HCT116 (cell line): ENCODE measurements at regions not wholly inside any gene's neighbourhood (a gene's known extent, or its start where the extent isn't known, plus 50 kb on each side); places are given as distances from the start of the nearest gene placed in this dataset.

ENCODE experiments used
- ATAC-seq: fragments of 200-7000 bp; cut with Tn5 transposase; 2 replicates; pipeline ENCODE4 v1.9.1; 2020; ENCODE audit warnings: mild to moderate bottlenecking, moderate library complexity
- BruUV-seq: library from RNA; stranded (reverse); fragments of 400-500 nt; replicated peaks from 2 replicates; lab custom pipeline; 2021; lab: Mats Ljungman, UMichigan
- CTCF ChIA-PET: fragments of 300-600 bp; sonication (Branson Sonifier 250); formaldehyde crosslinking; loops from one replicate; lab custom pipeline; 2021; ENCODE audit warnings: antibody characterized with exemption; lab: Charles Lee
- POLR2A ChIA-PET: fragments of 300-600, 350-600 bp; sonication (Branson Sonifier 250); formaldehyde crosslinking; loops from one replicate; lab custom pipeline; 2021; ENCODE audit warnings: antibody characterized with exemption; lab: Charles Lee
- RAD21 ChIA-PET, 2 experiments: fragments of 300-600 bp; sonication (Branson Sonifier 250); formaldehyde crosslinking; loops; one replicate each; lab custom pipeline; 2023; ENCODE audit warnings: low total read pairs in 2 of 2; ENCODE audit not compliant: uncharacterized antibody in 2 of 2, unreplicated experiment in 2 of 2, low non-redundant PET in 1 of 2; lab: Charles Lee
- DNase-seq: peaks from one replicate; pipeline ENCODE4 v3.0.0-alpha.2; 2010; ENCODE audit warnings: low read depth, low spot score
- H2AFZ ChIP-seq: fragments of 200-600 bp; shearing (Covaris generic), sonication (generic); 2 replicates; pipeline ENCODE4 v1.6.1; 2017; ENCODE audit warnings: low read depth, mixed run types, mixed read lengths, antibody characterized with exemption, low read length; ENCODE audit not compliant: poor library complexity, severe bottlenecking
- H3K27ac ChIP-seq: 2 replicates; pipeline ENCODE4 v1.5.1; 2012; ENCODE audit warnings: low read depth, low read length
- H3K27me3 ChIP-seq: fragments of 200-600 bp; sonication (generic); 2 replicates; pipeline ENCODE4 v1.6.1; 2016; ENCODE audit warnings: mixed run types, low read length, mixed read lengths; ENCODE audit not compliant: insufficient read depth
- H3K36me3 ChIP-seq, 2 experiments: fragments of 200-500 bp in 1 of 2; fragments of 200-600 bp in 1 of 2; sonication (Bioruptor generic) in 1 of 2; sonication (generic) in 1 of 2; 2 replicates each; pipeline versions ENCODE4 v1.5.1 to v1.6.1; 2014 to 2016; ENCODE audit warnings: low read length in 2 of 2, inconsistent platforms in 1 of 2, mixed read lengths in 1 of 2, mixed run types in 1 of 2; ENCODE audit not compliant: insufficient read depth in 2 of 2, control insufficient read depth in 1 of 2
- H3K4me1 ChIP-seq, 2 experiments: fragments of 200-600 bp in 1 of 2; sonication (generic) in 1 of 2; 2 replicates each; pipeline versions ENCODE4 v1.5.1 to v1.6.1; 2012 to 2017; ENCODE audit warnings: low read length in 2 of 2, inconsistent platforms in 1 of 2, mild to moderate bottlenecking in 1 of 2, mixed read lengths in 1 of 2, mixed run types in 1 of 2, moderate library complexity in 1 of 2; ENCODE audit not compliant: insufficient read depth in 2 of 2, control insufficient read depth in 1 of 2
- H3K4me2 ChIP-seq: fragments of 200-600 bp; sonication (generic); 2 replicates; pipeline ENCODE4 v1.6.1; 2017; ENCODE audit warnings: mixed run types, low read length, mixed read lengths
- H3K4me3 ChIP-seq, 2 experiments: fragments of 200-600 bp in 1 of 2; sonication (generic) in 1 of 2; replicated peaks in 1 of 2; 2 replicates each; pipeline ENCODE4 v1.5.1; 2011 to 2016; ENCODE audit warnings: low read length in 2 of 2, control low read depth in 1 of 2, low read depth in 1 of 2, mild to moderate bottlenecking in 1 of 2, mixed read lengths in 1 of 2, mixed run types in 1 of 2
- H3K79me2 ChIP-seq: fragments of 200-600 bp; sonication (generic); 2 replicates; pipeline ENCODE4 v1.6.1; 2017; ENCODE audit warnings: mild to moderate bottlenecking, mixed run types, low read length, moderate library complexity, mixed read lengths; ENCODE audit not compliant: insufficient read depth
- H3K9ac ChIP-seq: fragments of 200-600 bp; sonication (generic); 2 replicates; pipeline ENCODE4 v1.6.1; 2016; ENCODE audit warnings: low read length, mixed read lengths
- H3K9me2 ChIP-seq: fragments of 200-600 bp; sonication (generic), shearing (Covaris generic); 2 replicates; pipeline ENCODE4 v1.6.1; 2017; ENCODE audit warnings: mixed run types, mild to moderate bottlenecking, moderate library complexity; ENCODE audit not compliant: insufficient read depth
- H3K9me3 ChIP-seq, 2 experiments: fragments of 200-500 bp in 1 of 2; fragments of 200-600 bp in 1 of 2; sonication (Bioruptor generic) in 1 of 2; sonication (generic) in 1 of 2; 2 replicates each; pipeline ENCODE4 v1.6.1; 2014 to 2017; ENCODE audit warnings: low read length in 2 of 2, mixed read lengths in 2 of 2, inconsistent platforms in 1 of 2, low read depth in 1 of 2, mild to moderate bottlenecking in 1 of 2, mixed run types in 1 of 2, moderate library complexity in 1 of 2; ENCODE audit not compliant: control insufficient read depth in 1 of 2, insufficient read depth in 1 of 2
- H4K20me1 ChIP-seq: fragments of 200-600 bp; sonication (generic), shearing (Covaris generic); 2 replicates; pipeline ENCODE4 v1.6.1; 2017; ENCODE audit warnings: mixed run types, mild to moderate bottlenecking, moderate library complexity; ENCODE audit not compliant: insufficient read depth
- ATF3 ChIP-seq: IDR thresholded peaks from 2 replicates; pipeline ENCODE4 v1.6.1; 2012
- ELF1 ChIP-seq: IDR thresholded peaks from 2 replicates; pipeline ENCODE4 v1.6.1; 2012; ENCODE audit warnings: low read depth, borderline replicate concordance
- EZH2 ChIP-seq: fragments of 200-600 bp; sonication (generic); IDR thresholded peaks from 2 replicates; pipeline ENCODE4 v1.6.1; 2017; ENCODE audit warnings: antibody characterized with exemption, mixed run types
- EZH2phosphoT487 ChIP-seq: fragments of 200-600 bp; IDR thresholded peaks from 2 replicates; pipeline ENCODE4 v1.6.1; 2018; ENCODE audit warnings: antibody characterized with exemption, borderline replicate concordance
- FOSL1 ChIP-seq: IDR thresholded peaks from 2 replicates; pipeline ENCODE4 v1.6.1; 2012; ENCODE audit warnings: low read depth
- JUND ChIP-seq: IDR thresholded peaks from 2 replicates; pipeline ENCODE4 v1.6.1; 2012
- RAD21 ChIP-seq: IDR thresholded peaks from 2 replicates; pipeline ENCODE4 v1.6.1; 2012; ENCODE audit warnings: low read depth, mild to moderate bottlenecking
- REST ChIP-seq: IDR thresholded peaks from 2 replicates; pipeline ENCODE4 v1.6.1; 2012; ENCODE audit warnings: low read depth
- SIN3A ChIP-seq: IDR thresholded peaks from 2 replicates; pipeline ENCODE4 v1.6.1; 2012; ENCODE audit warnings: low read depth
- SRF ChIP-seq: IDR thresholded peaks from 2 replicates; pipeline ENCODE4 v1.6.1; 2012; ENCODE audit warnings: low read depth
- YY1 ChIP-seq: IDR thresholded peaks from 2 replicates; pipeline ENCODE4 v1.6.1; 2011; ENCODE audit warnings: low read length, low read depth, moderate library complexity, mild to moderate bottlenecking; ENCODE audit not compliant: insufficient replicate concordance; ENCODE audit errors: extremely low read depth
- ZBTB33 ChIP-seq: IDR thresholded peaks from 2 replicates; pipeline ENCODE4 v1.6.1; 2011; ENCODE audit warnings: mild to moderate bottlenecking, low read length, moderate library complexity; ENCODE audit not compliant: insufficient replicate concordance; ENCODE audit errors: extremely low read depth
- ZFX ChIP-seq: fragments of 450-650 bp; IDR thresholded peaks from 2 replicates; pipeline ENCODE4 v1.6.1; 2017
- intact Hi-C: fragments of 100-400 bp; cut with micrococcal nuclease; formaldehyde crosslinking; loops from 2 replicates; pipeline ENCODE4 v1.10.0; 2022

- Histone ChIP-seq H3K4me3 (no peak overlapping the region), H4K20me1 (no peaks in the 10 kb centered on the region), H3K9me3 (no peaks in the 10 kb centered on the region), H3K36me3 (no peaks in the 10 kb centered on the region), H3K4me1 (no peaks in the 10 kb centered on the region), H3K4me2 (no peak overlapping the region), H3K27me3 (no peaks in the 10 kb centered on the region; the same call in 1 of the 2 replicates), H3K9me2 (no peaks in the 10 kb centered on the region), H3K79me2 (no peaks in the 10 kb centered on the region), H2AFZ (no peak overlapping the region), H3K9ac (no peak overlapping the region), H3K27ac (no peak overlapping the region)
- intact Hi-C loops = no loop called here
- RAD21 ChIA-PET = no interaction called here
- no peak for DNase-seq
- TF ChIP-seq SIN3A = no peak
- TF ChIP-seq EZH2 = no peak
- no peak for TF ChIP-seq JUND
- TF ChIP-seq RAD21 = no peak
- TF ChIP-seq SRF = no peak
- TF ChIP-seq YY1 = no peak
- TF ChIP-seq ELF1 = no peak
- TF ChIP-seq EZH2phosphoT487 = no peak
- TF ChIP-seq ATF3 = no peak
- no peak for TF ChIP-seq REST
- TF ChIP-seq ZBTB33 = no peak
- TF ChIP-seq FOSL1 = no peak
- TF ChIP-seq ZFX = no peak
- POLR2A ChIA-PET = no interaction called here
- CTCF ChIA-PET = no interaction called here
- no peak for ATAC-seq
- no TSS peak for BruUV-seq
Observed at GRCh38 chr10:123500110-123500509, 166.0 kb upstream of the GPR26 start.
